Calu3 (cell line): ENCODE measurements at regions not wholly inside any gene's neighbourhood (a gene's known extent, or its start where the extent isn't known, plus 50 kb on each side); places are given as distances from the start of the nearest gene placed in this dataset.

ENCODE experiments used
- BruUV-seq: library from RNA; stranded (reverse); fragments of 400-500 nt; replicated peaks from 2 replicates; lab custom pipeline; 2021; lab: Mats Ljungman, UMichigan
- CTCF ChIA-PET: fragments of 300-600 bp; sonication (Branson Sonifier 250); formaldehyde crosslinking; loops from one replicate; lab custom pipeline; 2022; ENCODE audit warnings: antibody characterized with exemption; lab: Charles Lee
- DNase-seq: peaks from one replicate; pipeline ENCODE4 v3.0.0; 2022
- H3K27ac Mint-ChIP-seq: one replicate; pipeline ENCODE4 v1.8.0; 2022; ENCODE audit warnings: mixed read lengths; ENCODE audit not compliant: unreplicated experiment
- H3K27me3 Mint-ChIP-seq: one replicate; pipeline ENCODE4 v1.8.0; 2022; ENCODE audit warnings: mixed read lengths; ENCODE audit not compliant: unreplicated experiment
- H3K36me3 Mint-ChIP-seq: one replicate; pipeline ENCODE4 v1.8.0; 2022; ENCODE audit warnings: mild to moderate bottlenecking, moderate library complexity, mixed read lengths; ENCODE audit not compliant: insufficient read depth, unreplicated experiment
- H3K4me1 Mint-ChIP-seq: one replicate; pipeline ENCODE4 v1.8.0; 2022; ENCODE audit warnings: mild to moderate bottlenecking, low read depth, mixed read lengths; ENCODE audit not compliant: unreplicated experiment
- H3K4me3 Mint-ChIP-seq: one replicate; pipeline ENCODE4 v1.8.0; 2022; ENCODE audit warnings: mild to moderate bottlenecking, low read depth, moderate library complexity, mixed read lengths; ENCODE audit not compliant: unreplicated experiment
- H3K9me3 Mint-ChIP-seq: one replicate; pipeline ENCODE4 v1.8.0; 2022; ENCODE audit warnings: low read depth, mixed read lengths; ENCODE audit not compliant: unreplicated experiment
- CTCF ChIP-seq: fragments of 200-600 bp; IDR thresholded peaks from one replicate; pipeline ENCODE4 v1.8.0; 2022; ENCODE audit warnings: antibody characterized with exemption; ENCODE audit not compliant: unreplicated experiment
- intact Hi-C: fragments of 100-400 bp; cut with micrococcal nuclease; formaldehyde crosslinking; loops from one replicate; pipeline ENCODE4 v1.10.0; 2022; ENCODE audit not compliant: unreplicated experiment

GRCh38 chr18:22523481-22523880 is 105.8 kb upstream of the CTAGE1 start:
- H3K4me3 Mint-ChIP-seq: no peak overlapping the region
- H3K27ac Mint-ChIP-seq: no peak overlapping the region
- no TSS peak for BruUV-seq
- H3K36me3 Mint-ChIP-seq: no peaks in the 10 kb centered on the region
- intact Hi-C loops: no loop called here
- no peaks in the 10 kb centered on the region for H3K27me3 Mint-ChIP-seq
- TF ChIP-seq CTCF: no peak
- peaks cover 4% of the 10 kb centered on the region for H3K9me3 Mint-ChIP-seq
- DNase-seq: no peak
- CTCF ChIA-PET: interaction anchor here (0.6 kb wide), 1 partner anchor 37 kb away, joined by 5 read pairs; no protein-coding TSS in a partner anchor
- peaks cover 40% of the 10 kb centered on the region for H3K4me1 Mint-ChIP-seq

- Mint-ChIP-seq H3K27me3 (no peaks in the 10 kb centered on the region), H3K27ac (no peak overlapping the region), H3K36me3 (no peaks in the 10 kb centered on the region), H3K4me1 (peaks cover 43% of the 10 kb centered on the region), H3K4me3 (no peak overlapping the region), H3K9me3 (peaks cover 4% of the 10 kb centered on the region)
- intact Hi-C loops: no loop called here
- DNase-seq: no peak
- TF ChIP-seq CTCF: no peak
- CTCF ChIA-PET: no interaction called here
- BruUV-seq: no TSS peak
Measured at GRCh38 chr18:22524783-22525182, 107.1 kb upstream of the CTAGE1 start.

GRCh38 chr18:22525313-22525712 is 107.6 kb upstream of the CTAGE1 start:
- no TSS peak for BruUV-seq
- peaks cover 40% of the 10 kb centered on the region for H3K4me1 Mint-ChIP-seq
- no peak for DNase-seq
- H3K27me3 Mint-ChIP-seq: no peaks in the 10 kb centered on the region
- no peak overlapping the region for H3K27ac Mint-ChIP-seq
- H3K9me3 Mint-ChIP-seq: peaks cover 4% of the 10 kb centered on the region
- no peak overlapping the region for H3K4me3 Mint-ChIP-seq
- CTCF ChIA-PET: no interaction called here
- no peak for TF ChIP-seq CTCF
- intact Hi-C loops: no loop called here
- H3K36me3 Mint-ChIP-seq: no peaks in the 10 kb centered on the region

- no TSS peak for BruUV-seq
- intact Hi-C loops: no loop called here
- H3K27ac Mint-ChIP-seq: no peak overlapping the region
- H3K36me3 Mint-ChIP-seq: no peaks in the 10 kb centered on the region
- H3K9me3 Mint-ChIP-seq: peaks cover 4% of the 10 kb centered on the region
- DNase-seq: no peak
- CTCF ChIA-PET: no interaction called here
- H3K4me1 Mint-ChIP-seq: peaks cover 35% of the 10 kb centered on the region
- H3K4me3 Mint-ChIP-seq: no peak overlapping the region
- TF ChIP-seq CTCF: no peak
- H3K27me3 Mint-ChIP-seq: no peaks in the 10 kb centered on the region
Measured at GRCh38 chr18:22525883-22526282, 108.2 kb upstream of the CTAGE1 start.
